ENCODE measurements at regions not wholly inside any gene's neighbourhood (a gene's known extent, or its start where the extent isn't known, plus 50 kb on each side); places are given as distances from the start of the nearest gene placed in this dataset.
"Not testable (repeated sequence)": the region's sequence is repeated elsewhere in the genome, so short reads cannot be mapped to it uniquely, and the experiment has no call there.

- Histone ChIP-seq H3K9me3 (ENCODE audit: control insufficient read depth in 1 of 2, insufficient read depth in 1 of 2, low read depth in 1 of 2, low read length in 2 of 2) (no peaks in the 10 kb centered on the region), H3K9ac (ENCODE audit: low read length) (no peak overlapping the region), H2AFZ (ENCODE audit: low read depth, low read length, poor library complexity, severe bottlenecking) (no peak overlapping the region), H3K36me3 (ENCODE audit: control insufficient read depth in 1 of 2, insufficient read depth in 2 of 2, low read length in 2 of 2) (no peaks in the 10 kb centered on the region), H3K4me3 (replicated peaks in 1 of 2; ENCODE audit: low read depth in 1 of 2, low read length in 2 of 2) (no peak overlapping the region), H3K27me3 (ENCODE audit: insufficient read depth, low read length) (peaks cover 39% of the 10 kb centered on the region; the same call in 1 of the 2 replicates), H3K27ac (ENCODE audit: low read depth, low read length) (no peak overlapping the region), H3K4me1 (ENCODE audit: control insufficient read depth in 1 of 2, insufficient read depth in 2 of 2, low read length in 2 of 2) (no peaks in the 10 kb centered on the region), H4K20me1 (ENCODE audit: insufficient read depth) (no peaks in the 10 kb centered on the region), H3K79me2 (ENCODE audit: insufficient read depth, low read length) (no peaks in the 10 kb centered on the region), H3K4me2 (ENCODE audit: low read length) (no peak overlapping the region), H3K9me2 (ENCODE audit: insufficient read depth) (no peaks in the 10 kb centered on the region)
- no peak for DNase-seq (ENCODE audit: low read depth, low spot score)
- intact Hi-C loops (cut with micrococcal nuclease): no loop called here
- no peak for ATAC-seq
- TF ChIP-seq CEBPB (IDR thresholded peaks at IDR 0.05; ENCODE audit: low read depth): no peak
- CTCF ChIA-PET: no interaction called here
- RAD21 ChIA-PET (ENCODE audit: low non-redundant PET in 1 of 2, low total read pairs in 2 of 2, uncharacterized antibody in 2 of 2, unreplicated experiment in 2 of 2): no interaction called here
- POLR2A ChIA-PET: no interaction called here
- BruUV-seq (replicated peaks): no TSS peak
Observed at GRCh38 chr10:43921478-43921877, 272.8 kb upstream of the ZNF32 start.

GRCh38 chr10:43920236-43920758 is 271.6 kb upstream of the ZNF32 start:
- ATAC-seq; RAD21 ChIA-PET (ENCODE audit: low non-redundant PET in 1 of 2, low total read pairs in 2 of 2, uncharacterized antibody in 2 of 2, unreplicated experiment in 2 of 2); intact Hi-C loops (cut with micrococcal nuclease): not testable (repeated sequence)

GRCh38 chr10:43913676-43914235 is 265.1 kb upstream of the ZNF32 start:
- no TSS peak for BruUV-seq (replicated peaks)
- intact Hi-C loops (cut with micrococcal nuclease): no loop called here
- POLR2A ChIA-PET: no interaction called here

More at GRCh38 chr10:43920236-43920758, 271.6 kb upstream of the ZNF32 start:
- H3K27ac ChIP-seq (ENCODE audit: low read depth, low read length); H3K9me3 ChIP-seq (ENCODE audit: control insufficient read depth in 1 of 2, insufficient read depth in 1 of 2, low read depth in 1 of 2, low read length in 2 of 2); H3K79me2 ChIP-seq (ENCODE audit: insufficient read depth, low read length); H3K36me3 ChIP-seq (ENCODE audit: control insufficient read depth in 1 of 2, insufficient read depth in 2 of 2, low read length in 2 of 2); DNase-seq (ENCODE audit: low read depth, low spot score); H3K4me1 ChIP-seq (ENCODE audit: control insufficient read depth in 1 of 2, insufficient read depth in 2 of 2, low read length in 2 of 2); POLR2A ChIA-PET; H3K9me2 ChIP-seq (ENCODE audit: insufficient read depth); H4K20me1 ChIP-seq (ENCODE audit: insufficient read depth); H3K4me3 ChIP-seq (replicated peaks in 1 of 2; ENCODE audit: low read depth in 1 of 2, low read length in 2 of 2); H3K9ac ChIP-seq (ENCODE audit: low read length); H2AFZ ChIP-seq (ENCODE audit: low read depth, low read length, poor library complexity, severe bottlenecking); H3K4me2 ChIP-seq (ENCODE audit: low read length); BruUV-seq (replicated peaks); CTCF ChIA-PET: not testable (repeated sequence)
- peaks cover 28% of the 10 kb centered on the region; the same call in 1 of the 2 replicates for H3K27me3 ChIP-seq (ENCODE audit: insufficient read depth, low read length)

More at GRCh38 chr10:43913676-43914235, 265.1 kb upstream of the ZNF32 start:
- Histone ChIP-seq H3K9ac (ENCODE audit: low read length) (no peak overlapping the region), H3K4me1 (ENCODE audit: control insufficient read depth in 1 of 2, insufficient read depth in 2 of 2, low read length in 2 of 2) (no peaks in the 10 kb centered on the region), H3K27me3 (ENCODE audit: insufficient read depth, low read length) (no peaks in the 10 kb centered on the region), H3K27ac (ENCODE audit: low read depth, low read length) (no peak overlapping the region), H3K9me3 (ENCODE audit: control insufficient read depth in 1 of 2, insufficient read depth in 1 of 2, low read depth in 1 of 2, low read length in 2 of 2) (no peaks in the 10 kb centered on the region), H3K79me2 (ENCODE audit: insufficient read depth, low read length) (no peaks in the 10 kb centered on the region), H3K36me3 (ENCODE audit: control insufficient read depth in 1 of 2, insufficient read depth in 2 of 2, low read length in 2 of 2) (no peaks in the 10 kb centered on the region), H3K9me2 (ENCODE audit: insufficient read depth) (no peaks in the 10 kb centered on the region), H4K20me1 (ENCODE audit: insufficient read depth) (no peaks in the 10 kb centered on the region), H3K4me3 (replicated peaks in 1 of 2; ENCODE audit: low read depth in 1 of 2, low read length in 2 of 2) (no peak overlapping the region), H3K4me2 (ENCODE audit: low read length) (no peak overlapping the region), H2AFZ (ENCODE audit: low read depth, low read length, poor library complexity, severe bottlenecking) (no peak overlapping the region)
- TF ChIP-seq EZH2phosphoT487 (IDR thresholded peaks at IDR 0.05; ENCODE audit: borderline replicate concordance): no peak
- no peak for TF ChIP-seq SIN3A (IDR thresholded peaks at IDR 0.05; ENCODE audit: low read depth)
- TF ChIP-seq EGR1 (IDR thresholded peaks at IDR 0.05; ENCODE audit: low read depth): no peak
- no peak for TF ChIP-seq MAX (IDR thresholded peaks at IDR 0.05)
- TF ChIP-seq ZBTB33 (IDR thresholded peaks at IDR 0.05; ENCODE audit: extremely low read depth, insufficient replicate concordance, low read length): no peak
- no peak for TF ChIP-seq ZFX (IDR thresholded peaks at IDR 0.05)
- TF ChIP-seq CBX3 (IDR thresholded peaks at IDR 0.05; ENCODE audit: low read depth): no peak
- no peak for TF ChIP-seq ATF3 (IDR thresholded peaks at IDR 0.05)
- no peak for TF ChIP-seq RAD21 (IDR thresholded peaks at IDR 0.05; ENCODE audit: low read depth)
- TF ChIP-seq JUND (IDR thresholded peaks at IDR 0.05): no peak
- TF ChIP-seq CEBPB (IDR thresholded peaks at IDR 0.05; ENCODE audit: low read depth): no peak
- no peak for TF ChIP-seq FOSL1 (IDR thresholded peaks at IDR 0.05; ENCODE audit: low read depth)
- ATAC-seq (no peak), DNase-seq (ENCODE audit: low read depth, low spot score) (no peak)
- RAD21 ChIA-PET (ENCODE audit: low non-redundant PET in 1 of 2, low total read pairs in 2 of 2, uncharacterized antibody in 2 of 2, unreplicated experiment in 2 of 2): no interaction called here
- CTCF ChIA-PET: no interaction called here

All from HCT116 (cell line).